ENCODE measurements at regions not wholly inside any gene's neighbourhood (a gene's known extent, or its start where the extent isn't known, plus 50 kb on each side); places are given as distances from the start of the nearest gene placed in this dataset.

GRCh38 chr6:93801101-93801847 is 381.9 kb upstream of the EPHA7 start:
- H3K27ac ChIP-seq (replicated peaks in 1 of 4) = no peak overlapping the region
- no peaks in the 10 kb centered on the region for H3K9me3 ChIP-seq
- WGBS = 87% methylated on average over 2 of the region's 2 CpGs
- H3K4me3 ChIP-seq = no peak overlapping the region
- H3K4me1 ChIP-seq = peaks cover 0 to 6% (median 0%) of the 10 kb centered on the region in 4 donors
- H3K36me3 ChIP-seq = no peaks in the 10 kb centered on the region
- H3K27me3 ChIP-seq = no peaks in the 10 kb centered on the region
- TF ChIP-seq CTCF (IDR thresholded peaks at IDR 0.05) (no peak), EP300 (IDR thresholded peaks at IDR 0.05) (no peak)
- DNase-seq (ENCODE audit: extremely low spot score) = no peak
- intact Hi-C loops (cut with DNase I) = no loop called here

- Histone ChIP-seq H3K4me3 (no peak overlapping the region), H3K27me3 (no peaks in the 10 kb centered on the region), H3K27ac (replicated peaks in 1 of 4) (no peak overlapping the region), H3K4me1 (peaks cover 0 to 6% (median 0%) of the 10 kb centered on the region in 4 donors), H3K9me3 (no peaks in the 10 kb centered on the region), H3K36me3 (no peaks in the 10 kb centered on the region)
- 40% methylated on average over 3 of the region's 3 CpGs for WGBS
- no peak for DNase-seq (ENCODE audit: extremely low spot score)
- TF ChIP-seq POLR2AphosphoS5 (IDR thresholded peaks at IDR 0.05) = no peak
- no peak for TF ChIP-seq CTCF (IDR thresholded peaks at IDR 0.05)
- TF ChIP-seq EP300 (IDR thresholded peaks at IDR 0.05) = no peak
- TF ChIP-seq POLR2A (IDR thresholded peaks at IDR 0.05; ENCODE audit: low read depth) = no peak
- intact Hi-C loops (cut with DNase I) = no loop called here
These were observed 379.9 kb upstream of the EPHA7 start for GRCh38 chr6:93799226-93799625.

- H3K36me3 ChIP-seq = no peaks in the 10 kb centered on the region
- TF ChIP-seq CTCF (IDR thresholded peaks at IDR 0.05) (no peak), EP300 (IDR thresholded peaks at IDR 0.05) (no peak), POLR2A (IDR thresholded peaks at IDR 0.05; ENCODE audit: low read depth) (no peak), POLR2AphosphoS5 (IDR thresholded peaks at IDR 0.05) (no peak)
These were observed 374.8 kb upstream of the EPHA7 start for GRCh38 chr6:93794166-93794565.

GRCh38 chr6:93792746-93793145 is 373.4 kb upstream of the EPHA7 start:
- no peaks in the 10 kb centered on the region for H3K9me3 ChIP-seq
- H3K27me3 ChIP-seq = no peaks in the 10 kb centered on the region
- no peak for DNase-seq (ENCODE audit: extremely low spot score)
- H3K4me1 ChIP-seq = peaks cover 0 to 12% (median 2%) of the 10 kb centered on the region in 4 donors
- 40% methylated on average over 4 of the region's 4 CpGs for WGBS
- intact Hi-C loops (cut with DNase I) = no loop called here
- no peak for TF ChIP-seq POLR2A (IDR thresholded peaks at IDR 0.05; ENCODE audit: low read depth)
- no peak for TF ChIP-seq CTCF (IDR thresholded peaks at IDR 0.05)
- TF ChIP-seq EP300 (IDR thresholded peaks at IDR 0.05) = no peak
- TF ChIP-seq POLR2AphosphoS5 (IDR thresholded peaks at IDR 0.05) = no peak
- H3K27ac ChIP-seq (replicated peaks in 1 of 4) = no peak overlapping the region
- H3K36me3 ChIP-seq = no peaks in the 10 kb centered on the region
- no peak overlapping the region for H3K4me3 ChIP-seq

More at GRCh38 chr6:93794166-93794565, 374.8 kb upstream of the EPHA7 start:
- no peak overlapping the region for H3K27ac ChIP-seq (replicated peaks in 1 of 4)
- H3K9me3 ChIP-seq = no peaks in the 10 kb centered on the region
- no peak for DNase-seq (ENCODE audit: extremely low spot score)
- no peak overlapping the region for H3K4me3 ChIP-seq
- H3K27me3 ChIP-seq = no peaks in the 10 kb centered on the region
- intact Hi-C loops (cut with DNase I) = no loop called here
- peaks cover 0 to 11% (median 0%) of the 10 kb centered on the region in 4 donors for H3K4me1 ChIP-seq

- Histone ChIP-seq H3K27ac (replicated peaks in 1 of 4) (no peak overlapping the region), H3K4me3 (no peak overlapping the region), H3K27me3 (no peaks in the 10 kb centered on the region), H3K4me1 (peaks cover 0 to 30% (median 20%) of the 10 kb centered on the region in 4 donors), H3K9me3 (no peaks in the 10 kb centered on the region), H3K36me3 (no peaks in the 10 kb centered on the region)
- WGBS = 78% methylated on average over 1 of the region's 1 CpG
- DNase-seq (ENCODE audit: extremely low spot score) = no peak
- intact Hi-C loops (cut with DNase I) = no loop called here
- TF ChIP-seq EP300 (IDR thresholded peaks at IDR 0.05) (no peak), POLR2AphosphoS5 (IDR thresholded peaks at IDR 0.05) (no peak), CTCF (IDR thresholded peaks at IDR 0.05) (no peak), POLR2A (IDR thresholded peaks at IDR 0.05; ENCODE audit: low read depth) (no peak)
These were observed 371.6 kb upstream of the EPHA7 start for GRCh38 chr6:93790981-93791380.
